ENCODE measurements at regions not wholly inside any gene's neighbourhood (a gene's known extent, or its start where the extent isn't known, plus 50 kb on each side); places are given as distances from the start of the nearest gene placed in this dataset.
A peak's percentile ranks its signal among the peaks of the same experiment; 100 is the strongest.

DNA sequence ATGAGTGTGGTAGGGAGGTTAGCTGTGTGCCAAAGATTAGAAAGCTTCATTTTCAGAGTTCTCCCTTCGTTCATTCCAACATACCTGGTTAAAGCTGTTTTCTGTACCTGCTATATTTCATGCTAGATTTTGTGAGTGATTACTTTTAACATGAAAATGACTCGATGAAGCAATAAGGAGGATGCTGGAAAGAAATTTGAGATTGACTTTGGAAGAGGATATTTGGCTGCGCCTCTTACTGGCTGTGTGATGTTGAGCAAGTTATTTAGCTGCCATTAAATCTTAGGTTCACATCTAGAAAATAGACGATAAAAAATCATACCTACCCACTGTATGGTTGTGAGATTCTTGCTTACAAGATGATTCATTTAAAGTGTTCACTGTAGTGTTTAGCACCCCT, 288.7 kb downstream of the ZIC4 start (continued):
- TF ChIP-seq, protein P1, sequence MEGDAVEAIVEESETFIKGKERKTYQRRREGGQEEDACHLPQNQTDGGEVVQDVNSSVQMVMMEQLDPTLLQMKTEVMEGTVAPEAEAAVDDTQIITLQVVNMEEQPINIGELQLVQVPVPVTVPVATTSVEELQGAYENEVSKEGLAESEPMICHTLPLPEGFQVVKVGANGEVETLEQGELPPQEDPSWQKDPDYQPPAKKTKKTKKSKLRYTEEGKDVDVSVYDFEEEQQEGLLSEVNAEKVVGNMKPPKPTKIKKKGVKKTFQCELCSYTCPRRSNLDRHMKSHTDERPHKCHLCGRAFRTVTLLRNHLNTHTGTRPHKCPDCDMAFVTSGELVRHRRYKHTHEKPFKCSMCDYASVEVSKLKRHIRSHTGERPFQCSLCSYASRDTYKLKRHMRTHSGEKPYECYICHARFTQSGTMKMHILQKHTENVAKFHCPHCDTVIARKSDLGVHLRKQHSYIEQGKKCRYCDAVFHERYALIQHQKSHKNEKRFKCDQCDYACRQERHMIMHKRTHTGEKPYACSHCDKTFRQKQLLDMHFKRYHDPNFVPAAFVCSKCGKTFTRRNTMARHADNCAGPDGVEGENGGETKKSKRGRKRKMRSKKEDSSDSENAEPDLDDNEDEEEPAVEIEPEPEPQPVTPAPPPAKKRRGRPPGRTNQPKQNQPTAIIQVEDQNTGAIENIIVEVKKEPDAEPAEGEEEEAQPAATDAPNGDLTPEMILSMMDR (IDR thresholded peaks at IDR 0.05 in 2 of 3, conservative IDR thresholded peaks at IDR 0.05 in 1 of 3; ENCODE audit: borderline replicate concordance in 1 of 3, insufficient read depth in 1 of 3, low read depth in 2 of 3, low read length in 2 of 3) = no peak
- no peak for TF ChIP-seq FOSL1 (IDR thresholded peaks at IDR 0.05; ENCODE audit: low read depth)

DNA sequence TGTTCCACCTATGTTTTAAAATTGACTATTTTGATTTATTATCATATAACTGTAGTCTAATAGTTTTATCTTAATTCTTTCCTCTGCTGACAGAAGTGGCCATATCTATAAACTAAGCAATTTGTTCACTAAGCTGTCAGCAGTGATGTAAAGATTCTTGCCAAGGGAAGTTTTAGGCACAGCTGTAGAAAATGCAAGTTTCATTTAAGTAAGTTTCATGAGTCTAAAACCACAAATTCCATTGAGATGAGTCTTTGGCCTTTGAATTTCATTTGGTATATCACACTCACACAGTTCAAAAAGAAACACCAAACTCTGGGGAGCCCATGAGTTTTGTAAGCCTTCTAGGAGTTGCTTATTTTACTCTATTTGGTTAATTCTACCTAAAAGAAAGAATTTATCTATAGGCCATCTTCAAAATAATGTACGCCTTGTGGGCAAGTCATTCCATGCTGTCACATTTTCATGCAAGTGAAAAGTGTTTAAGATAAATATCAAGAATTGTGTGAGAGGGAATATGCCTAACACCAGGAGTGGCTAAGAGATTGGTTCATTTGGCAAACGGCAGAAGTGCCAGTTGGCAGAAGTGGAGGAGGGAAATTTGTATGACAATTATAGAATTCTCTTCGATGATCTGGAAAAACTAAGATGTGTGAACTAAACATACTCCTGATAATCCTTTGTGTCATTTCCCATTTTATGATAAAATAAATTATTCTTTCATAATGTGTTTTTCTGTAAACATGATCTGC, 292.9 kb downstream of the ZIC4 start:
- ChIA-PET POLR2A (no interaction called here), RAD21 (ENCODE audit: low non-redundant PET in 1 of 2, low total read pairs in 2 of 2, uncharacterized antibody in 2 of 2, unreplicated experiment in 2 of 2) (no interaction called here), CTCF (no interaction called here)
- TF ChIP-seq FOSL1 (IDR thresholded peaks at IDR 0.05; ENCODE audit: low read depth) (peak; percentile 22; the same call in 1 of the 2 replicates), JUND (IDR thresholded peaks at IDR 0.05) (0 out of 2 replicates have a peak, but pooled peaks have one; percentile 26), POLR2AphosphoS5 (IDR thresholded peaks at IDR 0.05; ENCODE audit: low read depth, low read length) (no peak)
- Histone ChIP-seq H3K4me3 (replicated peaks in 1 of 2; ENCODE audit: low read depth in 1 of 2, low read length in 2 of 2) (no peak overlapping the region), H3K4me2 (ENCODE audit: low read length) (peak overlapping the region; percentile 41; the same call in 1 of the 2 replicates), H3K9me3 (ENCODE audit: control insufficient read depth in 1 of 2, insufficient read depth in 1 of 2, low read depth in 1 of 2, low read length in 2 of 2) (no peaks in the 10 kb centered on the region), H3K9ac (ENCODE audit: low read length) (no peak overlapping the region), H3K4me1 (ENCODE audit: control insufficient read depth in 1 of 2, insufficient read depth in 2 of 2, low read length in 2 of 2) (peaks cover 0 to 11% of the 10 kb centered on the region in 2 experiments; a peak in 2 of 4 replicates), H4K20me1 (ENCODE audit: insufficient read depth) (no peaks in the 10 kb centered on the region), H2AFZ (ENCODE audit: low read depth, low read length, poor library complexity, severe bottlenecking) (peak overlapping the region; percentile 85), H3K27ac (ENCODE audit: low read depth, low read length) (no peak overlapping the region), H3K79me2 (ENCODE audit: insufficient read depth, low read length) (no peaks in the 10 kb centered on the region), H3K27me3 (ENCODE audit: insufficient read depth, low read length) (no peaks in the 10 kb centered on the region), H3K36me3 (ENCODE audit: control insufficient read depth in 1 of 2, insufficient read depth in 2 of 2, low read length in 2 of 2) (no peaks in the 10 kb centered on the region), H3K9me2 (ENCODE audit: insufficient read depth) (no peaks in the 10 kb centered on the region)
- intact Hi-C loops (cut with micrococcal nuclease) = loop anchor here (10.0 kb wide), 1 partner anchor 961 kb away; no protein-coding TSS in a partner anchor
- BruUV-seq (replicated peaks) = no TSS peak
- no peak for DNase-seq (ENCODE audit: low read depth, low spot score)
- ATAC-seq = peak; percentile 67

DNA sequence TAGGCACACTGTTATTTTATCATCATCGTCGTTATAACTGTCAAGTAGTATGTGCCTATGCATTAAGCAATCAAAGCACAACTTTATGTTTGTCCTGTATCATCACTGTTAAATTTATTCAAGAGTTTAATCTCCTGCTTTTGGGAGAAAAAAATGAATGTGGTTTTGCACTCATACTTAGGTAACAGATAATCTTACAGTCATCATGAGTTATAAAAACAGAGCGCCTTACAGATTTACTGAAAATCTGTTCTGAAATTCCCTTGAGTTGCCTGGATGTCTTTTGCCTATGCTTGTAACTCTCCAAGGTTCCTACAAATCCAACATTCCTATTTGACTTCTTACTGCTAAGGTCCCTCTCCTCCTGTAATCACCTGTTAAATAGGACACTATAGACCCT, 307.3 kb downstream of the ZIC4 start:
- Histone ChIP-seq H4K20me1 (ENCODE audit: insufficient read depth) (no peaks in the 10 kb centered on the region), H3K9ac (ENCODE audit: low read length) (no peak overlapping the region), H3K79me2 (ENCODE audit: insufficient read depth, low read length) (no peaks in the 10 kb centered on the region), H3K4me3 (replicated peaks in 1 of 2; ENCODE audit: low read depth in 1 of 2, low read length in 2 of 2) (no peak overlapping the region), H3K27me3 (ENCODE audit: insufficient read depth, low read length) (no peaks in the 10 kb centered on the region), H3K4me1 (ENCODE audit: control insufficient read depth in 1 of 2, insufficient read depth in 2 of 2, low read length in 2 of 2) (no peaks in the 10 kb centered on the region), H3K9me2 (ENCODE audit: insufficient read depth) (no peaks in the 10 kb centered on the region), H3K27ac (ENCODE audit: low read depth, low read length) (no peak overlapping the region), H3K9me3 (ENCODE audit: control insufficient read depth in 1 of 2, insufficient read depth in 1 of 2, low read depth in 1 of 2, low read length in 2 of 2) (no peaks in the 10 kb centered on the region), H3K4me2 (ENCODE audit: low read length) (no peak overlapping the region), H2AFZ (ENCODE audit: low read depth, low read length, poor library complexity, severe bottlenecking) (no peak overlapping the region), H3K36me3 (ENCODE audit: control insufficient read depth in 1 of 2, insufficient read depth in 2 of 2, low read length in 2 of 2) (no peaks in the 10 kb centered on the region)
- RAD21 ChIA-PET (ENCODE audit: low non-redundant PET in 1 of 2, low total read pairs in 2 of 2, uncharacterized antibody in 2 of 2, unreplicated experiment in 2 of 2) = no interaction called here
- intact Hi-C loops (cut with micrococcal nuclease) = no loop called here
- POLR2A ChIA-PET = no interaction called here
- CTCF ChIA-PET = no interaction called here
- DNase-seq (ENCODE audit: low read depth, low spot score) (no peak), ATAC-seq (no peak)
- no TSS peak for BruUV-seq (replicated peaks)
- TF ChIP-seq TCF7L2 (IDR thresholded peaks at IDR 0.05; ENCODE audit: borderline replicate concordance, extremely low read depth, insufficient read depth, insufficient read length) (no peak), POLR2AphosphoS5 (IDR thresholded peaks at IDR 0.05; ENCODE audit: low read depth, low read length) (no peak), ZNF274 (IDR thresholded peaks at IDR 0.05; ENCODE audit: low read depth, low read length) (no peak), ZFX (IDR thresholded peaks at IDR 0.05) (no peak), EGR1 (IDR thresholded peaks at IDR 0.05; ENCODE audit: low read depth) (no peak), EZH2 (IDR thresholded peaks at IDR 0.05) (no peak), YY1 (IDR thresholded peaks at IDR 0.05; ENCODE audit: extremely low read depth, insufficient replicate concordance, low read depth, low read length) (no peak)
- TF ChIP-seq, protein P2, sequence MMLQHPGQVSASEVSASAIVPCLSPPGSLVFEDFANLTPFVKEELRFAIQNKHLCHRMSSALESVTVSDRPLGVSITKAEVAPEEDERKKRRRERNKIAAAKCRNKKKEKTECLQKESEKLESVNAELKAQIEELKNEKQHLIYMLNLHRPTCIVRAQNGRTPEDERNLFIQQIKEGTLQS (IDR thresholded peaks at IDR 0.05) = no peak
- TF ChIP-seq, protein P3, sequence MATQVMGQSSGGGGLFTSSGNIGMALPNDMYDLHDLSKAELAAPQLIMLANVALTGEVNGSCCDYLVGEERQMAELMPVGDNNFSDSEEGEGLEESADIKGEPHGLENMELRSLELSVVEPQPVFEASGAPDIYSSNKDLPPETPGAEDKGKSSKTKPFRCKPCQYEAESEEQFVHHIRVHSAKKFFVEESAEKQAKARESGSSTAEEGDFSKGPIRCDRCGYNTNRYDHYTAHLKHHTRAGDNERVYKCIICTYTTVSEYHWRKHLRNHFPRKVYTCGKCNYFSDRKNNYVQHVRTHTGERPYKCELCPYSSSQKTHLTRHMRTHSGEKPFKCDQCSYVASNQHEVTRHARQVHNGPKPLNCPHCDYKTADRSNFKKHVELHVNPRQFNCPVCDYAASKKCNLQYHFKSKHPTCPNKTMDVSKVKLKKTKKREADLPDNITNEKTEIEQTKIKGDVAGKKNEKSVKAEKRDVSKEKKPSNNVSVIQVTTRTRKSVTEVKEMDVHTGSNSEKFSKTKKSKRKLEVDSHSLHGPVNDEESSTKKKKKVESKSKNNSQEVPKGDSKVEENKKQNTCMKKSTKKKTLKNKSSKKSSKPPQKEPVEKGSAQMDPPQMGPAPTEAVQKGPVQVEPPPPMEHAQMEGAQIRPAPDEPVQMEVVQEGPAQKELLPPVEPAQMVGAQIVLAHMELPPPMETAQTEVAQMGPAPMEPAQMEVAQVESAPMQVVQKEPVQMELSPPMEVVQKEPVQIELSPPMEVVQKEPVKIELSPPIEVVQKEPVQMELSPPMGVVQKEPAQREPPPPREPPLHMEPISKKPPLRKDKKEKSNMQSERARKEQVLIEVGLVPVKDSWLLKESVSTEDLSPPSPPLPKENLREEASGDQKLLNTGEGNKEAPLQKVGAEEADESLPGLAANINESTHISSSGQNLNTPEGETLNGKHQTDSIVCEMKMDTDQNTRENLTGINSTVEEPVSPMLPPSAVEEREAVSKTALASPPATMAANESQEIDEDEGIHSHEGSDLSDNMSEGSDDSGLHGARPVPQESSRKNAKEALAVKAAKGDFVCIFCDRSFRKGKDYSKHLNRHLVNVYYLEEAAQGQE (IDR thresholded peaks at IDR 0.05; ENCODE audit: low read depth) = no peak
